ENCODE measurements at regions not wholly inside any gene's neighbourhood (a gene's known extent, or its start where the extent isn't known, plus 50 kb on each side); places are given as distances from the start of the nearest gene placed in this dataset.
A peak's percentile ranks its signal among the peaks of the same experiment; 100 is the strongest.
"Not testable (repeated sequence)": the region's sequence is repeated elsewhere in the genome, so short reads cannot be mapped to it uniquely, and the experiment has no call there.

- H3K36me3 ChIP-seq: no peaks in the 10 kb centered on the region
- no peak for TF ChIP-seq EP300 (IDR thresholded peaks at IDR 0.05)
- TF ChIP-seq POLR2A (IDR thresholded peaks at IDR 0.05): no peak
- H3K4me1 ChIP-seq: no peaks in the 10 kb centered on the region
- no peaks in the 10 kb centered on the region for H3K27me3 ChIP-seq
- H3K27ac ChIP-seq: no peak overlapping the region
- 74 to 77% methylated on average over 2 of the region's 2 CpGs for WGBS, 2 donors
- no peak overlapping the region for H3K4me3 ChIP-seq
- H3K9me3 ChIP-seq: no peaks in the 10 kb centered on the region
- no peak for DNase-seq (ENCODE audit: low spot score in 2 of 2)
Measured at GRCh38 chr2:200119236-200119635, 163.9 kb downstream of the MAIP1 start.

DNA sequence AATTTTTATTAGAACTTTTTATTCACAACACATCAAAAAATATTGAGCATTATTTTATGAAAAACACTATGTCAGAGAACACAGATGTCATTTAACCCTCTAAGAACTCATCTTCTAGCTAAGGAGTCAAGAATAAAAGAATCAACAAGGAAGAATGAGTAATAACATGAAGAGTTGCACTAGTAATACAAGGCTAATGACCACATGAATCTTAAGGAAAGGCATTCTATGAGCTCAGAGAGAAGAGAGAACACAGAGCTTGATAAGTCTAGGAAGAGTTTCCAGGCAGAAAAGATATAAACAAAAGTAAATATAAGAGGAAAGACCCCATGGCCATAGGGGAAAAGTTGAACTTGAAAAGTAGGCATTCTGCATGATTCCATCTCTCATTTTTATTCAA is 166.5 kb downstream of the MAIP1 start:
- H3K4me3 ChIP-seq: no peak overlapping the region
- H3K27ac ChIP-seq: no peak overlapping the region
- no peaks in the 10 kb centered on the region for H3K27me3 ChIP-seq
- H3K4me1 ChIP-seq: peaks cover 0 to 8% (median 2%) of the 10 kb centered on the region in 4 donors
- no peaks in the 10 kb centered on the region for H3K9me3 ChIP-seq
- TF ChIP-seq CTCF (IDR thresholded peaks at IDR 0.05) (no peak), EP300 (IDR thresholded peaks at IDR 0.05) (no peak), POLR2A (IDR thresholded peaks at IDR 0.05) (no peak)
- DNase-seq (ENCODE audit: low spot score in 2 of 2): no peak
- H3K36me3 ChIP-seq: no peaks in the 10 kb centered on the region

DNA sequence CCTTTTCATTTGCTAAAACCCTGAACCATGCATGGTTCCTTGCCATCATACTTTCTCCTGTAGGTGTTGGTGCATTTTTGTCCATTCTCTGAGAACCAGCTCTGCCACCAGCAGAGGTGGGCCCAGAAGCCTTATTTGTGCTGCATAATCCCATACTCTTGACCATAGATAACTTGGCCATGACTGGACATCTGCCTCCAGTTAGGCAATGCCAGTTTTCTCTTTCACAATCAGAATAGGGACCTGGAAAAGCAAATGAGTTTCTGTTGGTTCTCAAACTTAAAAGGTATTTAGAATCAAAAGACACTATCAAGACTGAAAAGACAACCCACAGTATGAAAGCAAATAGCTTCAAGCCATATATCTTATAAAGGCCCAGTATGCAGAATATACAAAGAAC is 167.3 kb downstream of the MAIP1 start:
- no peaks in the 10 kb centered on the region for H3K27me3 ChIP-seq
- H3K9me3 ChIP-seq: no peaks in the 10 kb centered on the region
- no peak overlapping the region for H3K27ac ChIP-seq
- peaks cover 0 to 8% (median 2%) of the 10 kb centered on the region in 4 donors for H3K4me1 ChIP-seq
- no peaks in the 10 kb centered on the region for H3K36me3 ChIP-seq
- no peak for TF ChIP-seq POLR2A (IDR thresholded peaks at IDR 0.05)
- DNase-seq (ENCODE audit: low spot score in 2 of 2): no peak
- no peak overlapping the region for H3K4me3 ChIP-seq

DNA sequence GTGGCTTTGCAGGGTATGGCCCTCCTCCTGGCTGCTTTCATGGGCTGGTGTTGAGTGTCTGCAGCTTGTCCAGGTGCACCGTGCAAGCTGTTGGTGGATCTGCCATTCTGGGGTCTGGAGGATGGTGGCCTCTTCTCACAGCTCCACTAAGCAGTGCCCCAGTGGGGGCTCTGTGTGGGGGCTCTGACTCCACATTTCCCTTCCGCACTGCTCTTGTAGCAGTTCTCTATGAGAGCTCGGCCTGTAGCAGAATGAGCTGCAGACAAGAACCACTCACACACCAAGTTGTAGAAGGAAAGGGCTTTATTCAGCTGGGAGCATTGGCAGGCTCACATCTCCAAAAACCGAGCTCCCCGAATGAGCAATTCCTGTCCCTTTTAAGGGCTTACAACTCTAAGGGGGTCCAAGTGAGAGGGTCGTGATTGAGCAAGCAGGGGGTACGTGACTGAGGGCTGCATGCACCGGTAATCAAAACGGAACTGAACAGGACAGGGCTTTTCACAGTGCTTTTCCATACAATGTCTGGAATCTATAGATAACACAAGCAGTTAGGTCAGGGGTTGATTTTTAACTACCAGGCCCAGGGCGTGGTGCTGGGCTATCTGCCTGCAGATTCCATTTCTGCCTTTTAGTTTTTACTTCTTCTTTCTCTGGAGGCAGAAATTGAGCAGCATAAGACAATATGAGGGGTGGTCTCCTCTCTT is 169.4 kb downstream of the MAIP1 start:
- 74 to 85% methylated on average over 10 of the region's 10 CpGs for WGBS, 2 donors
- H3K27ac ChIP-seq: peak overlapping the region in 1 of 4 donors; percentile 43
- not testable (repeated sequence) for H3K27me3 ChIP-seq; DNase-seq (ENCODE audit: low spot score in 2 of 2); H3K4me1 ChIP-seq; H3K4me3 ChIP-seq; H3K9me3 ChIP-seq; H3K36me3 ChIP-seq

GRCh38 chr2:200125444-200126284 is 170.3 kb downstream of the MAIP1 start:
- H3K9me3 ChIP-seq: no peaks in the 10 kb centered on the region
- H3K36me3 ChIP-seq: no peaks in the 10 kb centered on the region
- DNase-seq (ENCODE audit: low spot score in 2 of 2): no peak
- TF ChIP-seq EP300 (IDR thresholded peaks at IDR 0.05) (no peak), POLR2A (IDR thresholded peaks at IDR 0.05) (no peak), CTCF (IDR thresholded peaks at IDR 0.05) (no peak)
- H3K27me3 ChIP-seq: no peaks in the 10 kb centered on the region
- WGBS, 2 donors: 79 to 82% methylated on average over 4 of the region's 4 CpGs
- peak overlapping the region in 1 of 4 donors; percentile 43 for H3K27ac ChIP-seq
- no peak overlapping the region for H3K4me3 ChIP-seq
- H3K4me1 ChIP-seq: peaks cover 0 to 8% (median 2%) of the 10 kb centered on the region in 4 donors

GRCh38 chr2:200126285-200126670 is 170.9 kb downstream of the MAIP1 start:
- H3K4me1 ChIP-seq; DNase-seq (ENCODE audit: low spot score in 2 of 2); H3K4me3 ChIP-seq; H3K36me3 ChIP-seq; H3K9me3 ChIP-seq; H3K27me3 ChIP-seq; H3K27ac ChIP-seq: not testable (repeated sequence)
- 53 to 63% methylated on average over 2 of the region's 2 CpGs for WGBS, 2 donors

GRCh38 chr2:200126680-200127079 is 171.3 kb downstream of the MAIP1 start:
- WGBS, 2 donors: 94 to 98% methylated on average over 2 of the region's 2 CpGs
- not testable (repeated sequence) for DNase-seq (ENCODE audit: low spot score in 2 of 2); H3K4me3 ChIP-seq

More at GRCh38 chr2:200126680-200127079, 171.3 kb downstream of the MAIP1 start:
- H3K36me3 ChIP-seq, H3K27ac ChIP-seq, H3K9me3 ChIP-seq, H3K4me1 ChIP-seq, H3K27me3 ChIP-seq: not testable (repeated sequence)

Measured in tibial nerve (tissue), 4 donors.